ENCODE measurements at regions not wholly inside any gene's neighbourhood (a gene's known extent, or its start where the extent isn't known, plus 50 kb on each side); places are given as distances from the start of the nearest gene placed in this dataset.
A peak's percentile ranks its signal among the peaks of the same experiment; 100 is the strongest.

DNA sequence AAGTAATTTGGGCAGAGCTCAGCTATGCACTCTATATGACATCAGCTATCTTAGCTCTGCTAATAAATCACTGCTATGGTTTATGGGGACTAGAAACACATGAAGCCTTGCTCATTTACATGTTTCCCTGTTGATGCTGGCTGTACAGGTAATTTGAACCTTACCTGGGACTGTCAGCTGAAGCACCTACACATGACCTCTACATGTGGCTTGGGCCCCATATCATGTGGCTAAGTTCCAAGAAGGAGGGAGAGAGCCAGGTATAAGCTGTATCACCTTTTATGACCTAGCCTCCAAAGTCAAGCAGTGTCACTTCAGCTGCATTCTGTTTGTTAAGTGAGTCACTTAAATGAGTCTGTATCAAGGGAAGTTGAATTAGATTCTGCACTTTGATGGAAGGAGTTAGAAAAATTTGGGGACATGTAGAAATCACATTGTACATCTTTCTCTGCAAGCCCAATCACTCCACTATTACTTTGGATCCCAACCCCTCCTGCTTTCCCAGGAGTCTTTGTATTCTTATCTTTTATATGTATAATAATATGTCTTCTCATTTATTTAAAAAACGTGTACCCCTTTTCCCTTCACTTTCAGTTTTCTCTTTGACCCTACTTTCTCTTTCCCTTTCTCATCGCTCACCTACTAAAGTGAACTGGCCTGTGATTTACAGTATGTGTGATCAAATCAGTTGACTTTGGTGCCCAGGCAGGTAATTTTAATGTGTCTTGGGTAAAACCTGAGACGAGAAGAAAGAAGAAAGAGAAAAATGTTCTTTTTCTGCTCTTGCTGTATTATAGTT is 53.4 kb upstream of the PRKACB start:
- no peak overlapping the region for H3K4me3 ChIP-seq (ENCODE audit: low read depth, low read length)
- no peaks in the 10 kb centered on the region for H3K27me3 ChIP-seq (ENCODE audit: control insufficient read depth, insufficient read depth, low read length)
- no peaks in the 10 kb centered on the region for H3K36me3 ChIP-seq (ENCODE audit: control insufficient read depth, insufficient read depth, low read length)
- no peaks in the 10 kb centered on the region for H3K9me3 ChIP-seq (ENCODE audit: control insufficient read depth, insufficient read depth, low read length)
- no peak overlapping the region for H3K9ac ChIP-seq (ENCODE audit: low read depth, low read length)
- no peak overlapping the region for H3K27ac ChIP-seq (ENCODE audit: low read depth, low read length)
- 0 out of 2 replicates have a peak, but pooled peaks cover 3% of the 10 kb centered on the region for H3K4me1 ChIP-seq (ENCODE audit: control insufficient read depth, insufficient read depth, low read length)

- H3K36me3 ChIP-seq (ENCODE audit: control insufficient read depth, insufficient read depth, low read length) = no peaks in the 10 kb centered on the region
- no peaks in the 10 kb centered on the region for H3K27me3 ChIP-seq (ENCODE audit: control insufficient read depth, insufficient read depth, low read length)
- H3K4me1 ChIP-seq (ENCODE audit: control insufficient read depth, insufficient read depth, low read length) = 0 out of 2 replicates have a peak, but pooled peaks cover 3% of the 10 kb centered on the region
- H3K9me3 ChIP-seq (ENCODE audit: control insufficient read depth, insufficient read depth, low read length) = no peaks in the 10 kb centered on the region
- no peak overlapping the region for H3K4me3 ChIP-seq (ENCODE audit: low read depth, low read length)
- H3K9ac ChIP-seq (ENCODE audit: low read depth, low read length) = no peak overlapping the region
- no peak overlapping the region for H3K27ac ChIP-seq (ENCODE audit: low read depth, low read length)
These were observed 54.2 kb upstream of the PRKACB start for GRCh38 chr1:84089867-84090266.

GRCh38 chr1:84089465-84089864 is 54.6 kb upstream of the PRKACB start:
- no peaks in the 10 kb centered on the region for H3K36me3 ChIP-seq (ENCODE audit: control insufficient read depth, insufficient read depth, low read length)
- H3K9ac ChIP-seq (ENCODE audit: low read depth, low read length) = no peak overlapping the region
- H3K9me3 ChIP-seq (ENCODE audit: control insufficient read depth, insufficient read depth, low read length) = no peaks in the 10 kb centered on the region
- H3K27ac ChIP-seq (ENCODE audit: low read depth, low read length) = no peak overlapping the region
- H3K27me3 ChIP-seq (ENCODE audit: control insufficient read depth, insufficient read depth, low read length) = no peaks in the 10 kb centered on the region
- 0 out of 2 replicates have a peak, but pooled peaks cover 3% of the 10 kb centered on the region for H3K4me1 ChIP-seq (ENCODE audit: control insufficient read depth, insufficient read depth, low read length)
- H3K4me3 ChIP-seq (ENCODE audit: low read depth, low read length) = no peak overlapping the region

DNA sequence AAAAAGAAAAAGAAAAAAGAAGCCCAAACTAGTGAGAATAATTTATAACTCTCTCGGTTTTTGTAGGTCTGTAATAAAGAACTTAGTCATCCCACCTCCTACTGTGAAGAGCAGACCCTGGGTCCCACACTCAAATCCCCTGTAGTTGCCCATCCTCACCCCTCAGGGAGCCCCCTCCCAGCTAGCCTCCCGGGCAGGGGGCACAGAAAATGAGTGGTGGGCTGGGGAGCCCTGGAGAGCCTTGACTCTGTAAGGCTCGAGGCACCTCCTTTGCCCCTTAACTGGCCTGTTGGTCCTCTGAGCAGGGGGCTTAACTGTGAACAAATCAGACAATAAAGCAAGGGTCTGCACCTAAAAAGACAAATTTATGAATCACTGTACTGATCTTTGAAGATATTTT is 57.5 kb upstream of the PRKACB start:
- no peaks in the 10 kb centered on the region for H3K27me3 ChIP-seq (ENCODE audit: control insufficient read depth, insufficient read depth, low read length)
- H3K4me1 ChIP-seq (ENCODE audit: control insufficient read depth, insufficient read depth, low read length) = 0 out of 2 replicates have a peak, but pooled peaks cover 3% of the 10 kb centered on the region
- H3K9me3 ChIP-seq (ENCODE audit: control insufficient read depth, insufficient read depth, low read length) = no peaks in the 10 kb centered on the region
- no peaks in the 10 kb centered on the region for H3K36me3 ChIP-seq (ENCODE audit: control insufficient read depth, insufficient read depth, low read length)
- no peak overlapping the region for H3K4me3 ChIP-seq (ENCODE audit: low read depth, low read length)
- no peak overlapping the region for H3K27ac ChIP-seq (ENCODE audit: low read depth, low read length)
- H3K9ac ChIP-seq (ENCODE audit: low read depth, low read length) = no peak overlapping the region

- H3K36me3 ChIP-seq (ENCODE audit: control insufficient read depth, insufficient read depth, low read length) = no peaks in the 10 kb centered on the region
- H3K27ac ChIP-seq (ENCODE audit: low read depth, low read length) = no peak overlapping the region
- no peak overlapping the region for H3K4me3 ChIP-seq (ENCODE audit: low read depth, low read length)
- no peaks in the 10 kb centered on the region for H3K9me3 ChIP-seq (ENCODE audit: control insufficient read depth, insufficient read depth, low read length)
- 0 out of 2 replicates have a peak, but pooled peaks cover 3% of the 10 kb centered on the region for H3K4me1 ChIP-seq (ENCODE audit: control insufficient read depth, insufficient read depth, low read length)
- H3K27me3 ChIP-seq (ENCODE audit: control insufficient read depth, insufficient read depth, low read length) = no peaks in the 10 kb centered on the region
- H3K9ac ChIP-seq (ENCODE audit: low read depth, low read length) = no peak overlapping the region
These were observed 57.9 kb upstream of the PRKACB start for GRCh38 chr1:84086189-84086588.

- H3K9ac ChIP-seq (ENCODE audit: low read depth, low read length) = no peak overlapping the region
- H3K27me3 ChIP-seq (ENCODE audit: control insufficient read depth, insufficient read depth, low read length) = no peaks in the 10 kb centered on the region; the same call in 1 of the 2 replicates
- no peak overlapping the region for H3K27ac ChIP-seq (ENCODE audit: low read depth, low read length)
- H3K9me3 ChIP-seq (ENCODE audit: control insufficient read depth, insufficient read depth, low read length) = no peaks in the 10 kb centered on the region
- H3K4me1 ChIP-seq (ENCODE audit: control insufficient read depth, insufficient read depth, low read length) = peaks cover 9% of the 10 kb centered on the region
- no peak overlapping the region for H3K4me3 ChIP-seq (ENCODE audit: low read depth, low read length)
- H3K36me3 ChIP-seq (ENCODE audit: control insufficient read depth, insufficient read depth, low read length) = no peaks in the 10 kb centered on the region
These were observed 60.8 kb upstream of the PRKACB start for GRCh38 chr1:84083307-84083706.

DNA sequence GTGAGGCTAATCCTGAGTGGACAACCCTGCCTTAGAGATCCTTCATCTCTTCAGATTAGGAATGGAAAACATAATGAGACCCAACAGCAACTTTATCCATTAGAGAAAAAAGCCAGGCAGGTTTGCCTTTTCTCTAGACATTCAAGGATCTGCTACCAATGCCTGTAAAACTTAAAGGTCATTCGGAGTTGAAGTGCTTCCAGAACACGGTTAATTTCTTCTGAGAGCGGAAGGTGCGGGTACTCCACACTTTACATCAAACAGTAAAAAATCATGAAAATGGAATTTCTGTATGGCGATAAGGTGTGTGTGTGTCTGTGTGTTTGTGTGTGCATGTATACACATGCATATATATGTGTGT is 65.2 kb upstream of the PRKACB start:
- no peaks in the 10 kb centered on the region; the same call in 1 of the 2 replicates for H3K27me3 ChIP-seq (ENCODE audit: control insufficient read depth, insufficient read depth, low read length)
- peak overlapping the region; percentile 93 for H3K4me3 ChIP-seq (ENCODE audit: low read depth, low read length)
- H3K9me3 ChIP-seq (ENCODE audit: control insufficient read depth, insufficient read depth, low read length) = no peaks in the 10 kb centered on the region
- peak overlapping the region; percentile 53 for H3K9ac ChIP-seq (ENCODE audit: low read depth, low read length)
- H3K36me3 ChIP-seq (ENCODE audit: control insufficient read depth, insufficient read depth, low read length) = no peaks in the 10 kb centered on the region
- peaks cover 12% of the 10 kb centered on the region for H3K4me1 ChIP-seq (ENCODE audit: control insufficient read depth, insufficient read depth, low read length)
- no peak overlapping the region for H3K27ac ChIP-seq (ENCODE audit: low read depth, low read length)

- Histone ChIP-seq H3K9ac (ENCODE audit: low read depth, low read length) (peak overlapping the region; percentile 53), H3K4me3 (ENCODE audit: low read depth, low read length) (peak overlapping the region; percentile 93), H3K27ac (ENCODE audit: low read depth, low read length) (peak overlapping the region; percentile 74), H3K4me1 (ENCODE audit: control insufficient read depth, insufficient read depth, low read length) (peaks cover 12% of the 10 kb centered on the region), H3K27me3 (ENCODE audit: control insufficient read depth, insufficient read depth, low read length) (no peaks in the 10 kb centered on the region; the same call in 1 of the 2 replicates), H3K36me3 (ENCODE audit: control insufficient read depth, insufficient read depth, low read length) (no peaks in the 10 kb centered on the region), H3K9me3 (ENCODE audit: control insufficient read depth, insufficient read depth, low read length) (no peaks in the 10 kb centered on the region)
These were observed 65.8 kb upstream of the PRKACB start for GRCh38 chr1:84078108-84078841.

- Histone ChIP-seq H3K9me3 (ENCODE audit: control insufficient read depth, insufficient read depth, low read length) (no peaks in the 10 kb centered on the region), H3K36me3 (ENCODE audit: control insufficient read depth, insufficient read depth, low read length) (no peaks in the 10 kb centered on the region), H3K27ac (ENCODE audit: low read depth, low read length) (peak overlapping the region; percentile 88), H3K4me1 (ENCODE audit: control insufficient read depth, insufficient read depth, low read length) (peaks cover 12% of the 10 kb centered on the region), H3K9ac (ENCODE audit: low read depth, low read length) (peak overlapping the region; percentile 97), H3K4me3 (ENCODE audit: low read depth, low read length) (peak overlapping the region; percentile 93), H3K27me3 (ENCODE audit: control insufficient read depth, insufficient read depth, low read length) (no peaks in the 10 kb centered on the region; the same call in 1 of the 2 replicates)
These were observed 66.5 kb upstream of the PRKACB start for GRCh38 chr1:84077476-84078107.

DNA sequence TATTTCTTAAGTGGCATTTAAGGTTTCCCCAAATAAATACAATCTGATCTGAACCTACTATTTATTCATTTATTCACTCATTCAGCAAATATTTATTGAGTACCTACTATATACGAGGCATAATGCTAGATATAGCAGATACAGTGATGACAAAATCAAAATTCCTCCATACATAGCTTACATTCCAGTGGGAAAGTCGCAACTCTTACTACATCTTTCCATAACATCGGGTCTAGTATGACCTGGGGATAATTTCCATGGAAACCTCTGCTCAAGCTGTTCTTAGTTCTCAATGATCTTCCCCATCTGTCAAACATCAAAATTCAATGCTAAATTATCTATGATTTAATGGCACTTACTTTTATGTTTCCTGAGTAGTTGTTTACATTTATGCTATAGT is 70.8 kb upstream of the PRKACB start:
- Histone ChIP-seq H3K9me3 (ENCODE audit: control insufficient read depth, insufficient read depth, low read length) (peaks cover 14% of the 10 kb centered on the region), H3K4me1 (ENCODE audit: control insufficient read depth, insufficient read depth, low read length) (peaks cover 6% of the 10 kb centered on the region), H3K9ac (ENCODE audit: low read depth, low read length) (no peak overlapping the region), H3K4me3 (ENCODE audit: low read depth, low read length) (no peak overlapping the region), H3K27ac (ENCODE audit: low read depth, low read length) (no peak overlapping the region), H3K27me3 (ENCODE audit: control insufficient read depth, insufficient read depth, low read length) (no peaks in the 10 kb centered on the region), H3K36me3 (ENCODE audit: control insufficient read depth, insufficient read depth, low read length) (no peaks in the 10 kb centered on the region)

All from HUES48 (cell line).